ENCODE measurements at regions not wholly inside any gene's neighbourhood (a gene's known extent, or its start where the extent isn't known, plus 50 kb on each side); places are given as distances from the start of the nearest gene placed in this dataset.

- H3K4me1 Mint-ChIP-seq (ENCODE audit: low read depth in 2 of 2): peaks cover 0 to 4% of the 10 kb centered on the region in 2 donors
- H3K36me3 Mint-ChIP-seq (ENCODE audit: insufficient read depth): no peaks in the 10 kb centered on the region
- no peak overlapping the region for H3K27ac Mint-ChIP-seq
- no peak overlapping the region for H3K4me3 Mint-ChIP-seq
- no peak for ATAC-seq (replicated peaks)
- H3K27me3 Mint-ChIP-seq: peaks cover 23 to 24% of the 10 kb centered on the region in 2 donors
- DNase-seq: no peak
- H3K9me3 Mint-ChIP-seq: no peaks in the 10 kb centered on the region
These were observed 173.3 kb upstream of the GAS1 start for GRCh38 chr9:87120610-87121009.

GRCh38 chr9:87122947-87123685, 175.8 kb upstream of the GAS1 start:
- Mint-ChIP-seq H3K27ac (no peak overlapping the region), H3K27me3 (peaks cover 32 to 36% of the 10 kb centered on the region in 2 donors), H3K36me3 (ENCODE audit: insufficient read depth) (no peaks in the 10 kb centered on the region), H3K4me1 (ENCODE audit: low read depth in 2 of 2) (peaks cover 0 to 4% of the 10 kb centered on the region in 2 donors), H3K9me3 (no peaks in the 10 kb centered on the region), H3K4me3 (no peak overlapping the region)
- no peak for ATAC-seq (replicated peaks)
- no peak for DNase-seq

DNA sequence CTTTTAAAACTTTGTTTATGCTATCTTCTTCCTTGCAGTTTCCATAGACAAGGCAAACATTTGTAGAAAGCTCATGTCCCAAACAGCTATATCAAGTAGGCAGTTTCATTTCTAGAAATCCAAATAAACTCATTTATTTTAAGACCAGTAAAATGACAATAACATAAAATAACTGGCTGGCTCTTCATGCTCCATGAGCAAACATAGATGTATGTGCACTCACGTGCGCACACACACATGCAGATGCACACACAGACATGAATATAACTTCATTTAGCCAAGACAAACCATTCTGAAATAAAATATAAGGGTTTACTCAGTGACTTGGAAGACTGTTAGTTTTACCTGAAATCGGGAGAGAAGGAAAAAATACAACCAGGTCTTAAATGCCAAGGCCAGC, 176.5 kb upstream of the GAS1 start:
- ATAC-seq (replicated peaks) (no peak), DNase-seq (no peak)
- H3K4me1 Mint-ChIP-seq (ENCODE audit: low read depth in 2 of 2): peaks cover 0 to 4% of the 10 kb centered on the region in 2 donors
- no peak overlapping the region for H3K4me3 Mint-ChIP-seq
- no peak overlapping the region for H3K27ac Mint-ChIP-seq
- no peaks in the 10 kb centered on the region for H3K36me3 Mint-ChIP-seq (ENCODE audit: insufficient read depth)
- peaks cover 32 to 41% of the 10 kb centered on the region in 2 donors for H3K27me3 Mint-ChIP-seq
- H3K9me3 Mint-ChIP-seq: no peaks in the 10 kb centered on the region

GRCh38 chr9:87125819-87126218, 178.5 kb upstream of the GAS1 start:
- ATAC-seq (replicated peaks): no peak

DNA sequence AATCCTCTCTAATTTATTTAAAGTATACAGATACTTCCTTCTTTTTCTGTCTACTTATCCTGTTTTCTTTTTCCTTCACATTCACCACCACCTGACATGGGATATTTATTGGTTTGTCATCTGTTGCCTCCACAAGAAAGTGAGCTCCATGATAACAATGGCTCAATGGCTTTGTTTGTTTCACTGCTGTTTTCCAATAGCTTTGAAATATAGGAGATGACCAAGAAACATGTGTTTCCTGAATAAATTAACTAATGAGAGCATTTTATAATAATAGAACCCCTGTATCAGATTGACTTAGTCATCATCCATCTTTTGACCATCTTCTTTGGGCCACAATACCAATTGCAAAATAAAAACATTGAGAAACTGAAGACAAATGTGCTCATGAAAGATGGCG, 180.2 kb upstream of the GAS1 start:
- Mint-ChIP-seq H3K36me3 (ENCODE audit: insufficient read depth) (no peaks in the 10 kb centered on the region), H3K4me1 (ENCODE audit: low read depth in 2 of 2) (peaks cover 0 to 4% of the 10 kb centered on the region in 2 donors), H3K27ac (no peak overlapping the region), H3K27me3 (peaks cover 29 to 42% of the 10 kb centered on the region in 2 donors), H3K4me3 (no peak overlapping the region), H3K9me3 (no peaks in the 10 kb centered on the region)
- DNase-seq (no peak), ATAC-seq (replicated peaks) (no peak)

More at GRCh38 chr9:87125819-87126218, 178.5 kb upstream of the GAS1 start:
- Mint-ChIP-seq H3K9me3 (no peaks in the 10 kb centered on the region), H3K27ac (no peak overlapping the region), H3K4me3 (no peak overlapping the region), H3K36me3 (ENCODE audit: insufficient read depth) (no peaks in the 10 kb centered on the region), H3K4me1 (ENCODE audit: low read depth in 2 of 2) (peaks cover 0 to 4% of the 10 kb centered on the region in 2 donors), H3K27me3 (peaks cover 22 to 35% of the 10 kb centered on the region in 2 donors)
- no peak for DNase-seq

- Mint-ChIP-seq H3K36me3 (ENCODE audit: insufficient read depth) (peaks cover 3% of the 10 kb centered on the region), H3K9me3 (no peaks in the 10 kb centered on the region), H3K27me3 (peaks cover 29 to 46% of the 10 kb centered on the region in 2 donors), H3K4me1 (ENCODE audit: low read depth in 2 of 2) (peaks cover 0 to 2% of the 10 kb centered on the region in 2 donors), H3K27ac (no peak overlapping the region), H3K4me3 (no peak overlapping the region)
- ATAC-seq (replicated peaks) (no peak), DNase-seq (no peak)
These were observed 180.8 kb upstream of the GAS1 start for GRCh38 chr9:87127978-87128614.

DNA sequence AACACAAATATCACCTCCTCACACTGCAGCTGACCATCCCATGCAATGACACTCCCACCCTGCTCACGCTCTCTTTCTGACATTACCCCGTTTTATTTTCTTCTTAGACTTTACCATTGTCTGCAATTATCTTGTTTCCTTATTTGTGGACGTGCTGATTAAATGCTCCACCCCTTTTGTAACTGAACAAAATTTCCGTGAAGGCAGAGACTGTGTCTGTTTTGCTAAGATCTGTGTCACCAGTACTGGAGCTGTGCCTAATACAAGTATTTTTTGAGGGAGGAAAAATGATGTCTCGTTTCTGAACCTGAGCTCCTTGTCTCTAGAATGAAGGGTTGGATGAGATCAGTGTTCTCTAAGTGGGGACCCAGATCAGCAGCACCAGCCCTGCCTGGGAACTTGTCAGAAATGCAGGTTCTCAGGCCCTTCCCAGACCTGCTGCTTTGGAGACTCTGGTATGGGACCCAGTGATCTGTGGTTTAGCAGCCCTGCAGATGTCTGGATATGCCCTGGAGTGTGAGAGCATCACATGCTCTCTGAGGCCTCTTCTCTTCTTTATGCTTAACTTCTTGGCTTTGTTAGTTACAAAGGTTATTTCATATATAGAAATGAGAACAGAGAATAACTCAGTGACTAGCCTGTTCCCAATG, 181.7 kb upstream of the GAS1 start:
- H3K27ac Mint-ChIP-seq: no peak overlapping the region
- no peak for ATAC-seq (replicated peaks)
- no peaks in the 10 kb centered on the region for H3K9me3 Mint-ChIP-seq
- H3K4me3 Mint-ChIP-seq: no peak overlapping the region
- no peak for DNase-seq
- H3K4me1 Mint-ChIP-seq (ENCODE audit: low read depth in 2 of 2): no peaks in the 10 kb centered on the region
- H3K36me3 Mint-ChIP-seq (ENCODE audit: insufficient read depth): peaks cover 4% of the 10 kb centered on the region
- peaks cover 29 to 50% of the 10 kb centered on the region in 2 donors for H3K27me3 Mint-ChIP-seq

GRCh38 chr9:87135074-87135473, 187.8 kb upstream of the GAS1 start:
- Mint-ChIP-seq H3K4me3 (no peak overlapping the region), H3K4me1 (ENCODE audit: low read depth in 2 of 2) (no peaks in the 10 kb centered on the region), H3K27ac (no peak overlapping the region), H3K36me3 (ENCODE audit: insufficient read depth) (peaks cover 4% of the 10 kb centered on the region), H3K27me3 (peaks cover 22 to 23% of the 10 kb centered on the region in 2 donors), H3K9me3 (no peaks in the 10 kb centered on the region)
- no peak for ATAC-seq (replicated peaks)
- no peak for DNase-seq

DNA sequence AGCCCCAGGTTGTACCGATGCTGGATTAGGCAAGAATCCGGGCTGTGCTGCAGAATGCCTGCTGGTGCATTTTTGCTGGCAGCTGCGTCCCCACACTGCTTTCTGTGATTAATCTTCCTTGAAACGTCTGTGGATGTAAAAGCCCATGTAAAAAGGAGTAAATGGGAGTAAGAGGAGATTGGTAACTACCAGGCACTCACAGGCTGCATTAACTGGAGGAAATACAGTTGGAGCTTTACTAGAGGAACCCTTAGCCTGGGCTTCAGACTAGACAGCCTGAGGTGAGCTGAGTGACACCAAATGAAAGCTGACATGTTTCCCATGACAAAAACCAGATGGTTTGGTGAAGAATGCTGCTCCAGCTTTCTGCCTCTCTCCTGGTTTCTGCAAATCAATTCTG, 190.4 kb upstream of the GAS1 start:
- Mint-ChIP-seq H3K4me1 (ENCODE audit: low read depth in 2 of 2) (no peaks in the 10 kb centered on the region), H3K36me3 (ENCODE audit: insufficient read depth) (peaks cover 4% of the 10 kb centered on the region), H3K27me3 (peaks cover 31 to 36% of the 10 kb centered on the region in 2 donors), H3K4me3 (no peak overlapping the region), H3K9me3 (no peaks in the 10 kb centered on the region), H3K27ac (no peak overlapping the region)
- no peak for ATAC-seq (replicated peaks)
- no peak for DNase-seq

GRCh38 chr9:87138128-87139040, 191.1 kb upstream of the GAS1 start:
- no peaks in the 10 kb centered on the region for H3K4me1 Mint-ChIP-seq (ENCODE audit: low read depth in 2 of 2)
- H3K27me3 Mint-ChIP-seq: peaks cover 25 to 36% of the 10 kb centered on the region in 2 donors
- H3K9me3 Mint-ChIP-seq: no peaks in the 10 kb centered on the region
- no peak overlapping the region for H3K27ac Mint-ChIP-seq
- no peak overlapping the region for H3K4me3 Mint-ChIP-seq
- no peaks in the 10 kb centered on the region for H3K36me3 Mint-ChIP-seq (ENCODE audit: insufficient read depth)
- ATAC-seq (replicated peaks) (no peak), DNase-seq (no peak)

DNA sequence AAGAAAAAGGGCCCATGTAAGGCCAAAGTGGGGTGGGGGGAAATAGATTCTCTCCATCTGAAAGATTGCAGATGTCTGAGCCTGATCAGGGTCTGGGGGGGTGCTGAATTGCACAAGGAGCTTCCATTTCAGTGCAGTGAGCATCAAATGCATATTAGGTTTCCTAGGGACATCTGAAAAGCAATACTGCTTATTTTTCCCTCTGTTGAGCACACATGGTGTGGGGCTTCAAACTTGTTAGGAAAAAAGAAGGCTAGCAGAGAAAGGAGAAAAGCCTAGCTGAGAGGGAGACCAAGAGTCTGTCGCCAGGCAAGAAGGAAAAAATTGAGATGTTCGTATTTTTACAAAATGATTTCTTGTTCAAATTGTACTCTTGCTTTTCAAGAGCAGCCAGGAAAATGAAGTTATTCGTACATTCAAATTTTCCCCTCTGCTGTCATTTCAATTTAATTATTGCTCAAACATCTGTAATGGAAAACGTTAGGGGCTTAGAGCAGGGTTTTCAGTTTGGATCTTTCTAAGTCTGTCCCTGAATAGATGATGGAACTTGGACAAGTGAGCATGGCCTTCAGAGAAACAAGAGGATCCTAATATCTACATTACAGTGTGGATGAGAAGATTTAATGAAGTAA, 191.9 kb upstream of the GAS1 start:
- no peaks in the 10 kb centered on the region for H3K9me3 Mint-ChIP-seq
- peaks cover 23 to 36% of the 10 kb centered on the region in 2 donors for H3K27me3 Mint-ChIP-seq
- no peak overlapping the region for H3K4me3 Mint-ChIP-seq
- H3K4me1 Mint-ChIP-seq (ENCODE audit: low read depth in 2 of 2): no peaks in the 10 kb centered on the region
- DNase-seq (no peak), ATAC-seq (replicated peaks) (no peak)
- no peaks in the 10 kb centered on the region for H3K36me3 Mint-ChIP-seq (ENCODE audit: insufficient read depth)
- no peak overlapping the region for H3K27ac Mint-ChIP-seq

DNA sequence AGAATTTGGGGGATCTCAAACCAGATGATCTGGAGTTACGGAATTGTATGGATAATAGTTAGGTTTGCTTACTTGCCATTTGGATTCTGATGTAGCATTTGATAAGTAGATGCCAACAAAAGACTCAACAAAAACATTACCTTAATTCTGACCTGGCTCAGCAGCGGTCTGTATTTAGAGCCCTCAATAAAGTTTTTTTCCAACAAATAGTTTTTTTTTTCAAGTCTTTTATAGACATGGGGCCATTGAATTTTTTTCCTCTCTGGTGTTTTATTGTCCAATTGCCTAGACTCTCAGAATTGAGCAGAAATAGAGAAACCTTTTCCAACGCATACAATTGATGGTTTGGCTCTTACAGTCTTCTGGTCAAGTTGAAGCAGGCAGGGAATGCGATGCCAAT, 192.8 kb upstream of the GAS1 start:
- ATAC-seq (replicated peaks): no peak
- Mint-ChIP-seq H3K36me3 (ENCODE audit: insufficient read depth) (no peaks in the 10 kb centered on the region), H3K27ac (no peak overlapping the region), H3K9me3 (no peaks in the 10 kb centered on the region), H3K4me1 (ENCODE audit: low read depth in 2 of 2) (no peaks in the 10 kb centered on the region), H3K27me3 (peaks cover 31 to 39% of the 10 kb centered on the region in 2 donors), H3K4me3 (no peak overlapping the region)
- DNase-seq: no peak

Data from effector memory CD8-positive, alpha-beta T cell (primary cell).